ENCODE measurements at regions not wholly inside any gene's neighbourhood (a gene's known extent, or its start where the extent isn't known, plus 50 kb on each side); places are given as distances from the start of the nearest gene placed in this dataset.

DNA sequence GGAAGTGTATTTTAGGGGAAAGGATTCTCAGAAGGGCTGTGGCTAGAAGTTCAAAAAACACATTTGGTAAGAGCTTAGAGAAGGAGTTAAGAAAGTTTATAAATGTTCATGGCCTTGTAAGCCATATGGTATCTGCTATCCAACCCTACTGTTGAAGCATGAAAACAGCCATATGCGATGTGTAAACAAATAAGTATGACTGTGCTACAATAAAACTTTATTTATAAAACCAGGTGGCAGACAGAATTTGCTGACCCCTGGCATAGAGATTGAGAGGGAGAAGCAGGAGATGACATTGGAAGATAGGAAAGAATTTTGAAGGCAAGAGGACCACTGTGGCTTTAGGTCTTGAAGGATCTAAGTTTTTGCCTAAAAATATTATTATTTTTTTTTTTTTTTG, 583.5 kb downstream of the DOK5 start:
- TF ChIP-seq FOXA1 (IDR thresholded peaks at IDR 0.05) (no peak), SP1 (IDR thresholded peaks at IDR 0.05) (no peak), SUZ12 (IDR thresholded peaks at IDR 0.05) (no peak), ELF4 (IDR thresholded peaks at IDR 0.05) (no peak), ARNT (IDR thresholded peaks at IDR 0.05) (no peak), BHLHE40 (IDR thresholded peaks at IDR 0.05; ENCODE audit: borderline replicate concordance) (no peak), FOXK2 (IDR thresholded peaks at IDR 0.05) (no peak), TARDBP (IDR thresholded peaks at IDR 0.05) (no peak), ZNF384 (IDR thresholded peaks at IDR 0.05) (no peak), FOXM1 (IDR thresholded peaks at IDR 0.05; ENCODE audit: borderline replicate concordance) (no peak), HDGF (IDR thresholded peaks at IDR 0.05; ENCODE audit: borderline replicate concordance) (no peak), CTBP1 (IDR thresholded peaks at IDR 0.05; ENCODE audit: borderline replicate concordance) (no peak), NFRKB (IDR thresholded peaks at IDR 0.05) (no peak)
- TF ChIP-seq, protein P1, sequence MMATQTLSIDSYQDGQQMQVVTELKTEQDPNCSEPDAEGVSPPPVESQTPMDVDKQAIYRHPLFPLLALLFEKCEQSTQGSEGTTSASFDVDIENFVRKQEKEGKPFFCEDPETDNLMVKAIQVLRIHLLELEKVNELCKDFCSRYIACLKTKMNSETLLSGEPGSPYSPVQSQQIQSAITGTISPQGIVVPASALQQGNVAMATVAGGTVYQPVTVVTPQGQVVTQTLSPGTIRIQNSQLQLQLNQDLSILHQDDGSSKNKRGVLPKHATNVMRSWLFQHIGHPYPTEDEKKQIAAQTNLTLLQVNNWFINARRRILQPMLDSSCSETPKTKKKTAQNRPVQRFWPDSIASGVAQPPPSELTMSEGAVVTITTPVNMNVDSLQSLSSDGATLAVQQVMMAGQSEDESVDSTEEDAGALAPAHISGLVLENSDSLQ (IDR thresholded peaks at IDR 0.05): no peak
